H9 (cell line): ENCODE measurements at regions not wholly inside any gene's neighbourhood (a gene's known extent, or its start where the extent isn't known, plus 50 kb on each side); places are given as distances from the start of the nearest gene placed in this dataset.
"Not testable (repeated sequence)": the region's sequence is repeated elsewhere in the genome, so short reads cannot be mapped to it uniquely, and the experiment has no call there.

Source experiments
- DNase-seq: peaks from one replicate; pipeline ENCODE4 v3.0.0-alpha.2; 2017
- H2AFZ ChIP-seq: one replicate; pipeline ENCODE4 v1.6.1; 2013; ENCODE audit warnings: mild to moderate bottlenecking, low read length, control low read depth, moderate library complexity
- H2AK5ac ChIP-seq: 2 replicates; pipeline ENCODE4 v1.6.1; 2013; ENCODE audit warnings: low read length, control low read depth, mixed read lengths; ENCODE audit not compliant: insufficient read length
- H2BK120ac ChIP-seq: one replicate; pipeline ENCODE4 v1.6.1; 2013; ENCODE audit warnings: low read depth, mild to moderate bottlenecking, low read length, control low read depth, inconsistent platforms; ENCODE audit not compliant: poor library complexity, severe bottlenecking
- H2BK12ac ChIP-seq: 2 replicates; pipeline ENCODE4 v1.6.1; 2013; ENCODE audit warnings: low read length, control low read depth, mixed read lengths, low read depth; ENCODE audit not compliant: insufficient read length
- H2BK15ac ChIP-seq: 2 replicates; pipeline ENCODE4 v1.6.1; 2013; ENCODE audit warnings: low read depth, low read length, control low read depth
- H2BK20ac ChIP-seq: one replicate; pipeline ENCODE4 v1.6.1; 2013; ENCODE audit warnings: low read depth, mild to moderate bottlenecking, low read length, control low read depth, inconsistent platforms; ENCODE audit not compliant: poor library complexity, severe bottlenecking
- H2BK5ac ChIP-seq: 2 replicates; pipeline ENCODE4 v1.6.1; 2013; ENCODE audit warnings: low read length, control low read depth, mixed read lengths; ENCODE audit not compliant: insufficient read length
- H3K14ac ChIP-seq: 2 replicates; pipeline ENCODE4 v1.6.1; 2013; ENCODE audit warnings: low read length, control low read depth; ENCODE audit not compliant: insufficient read depth
- H3K18ac ChIP-seq: 2 replicates; pipeline ENCODE4 v1.6.1; 2013; ENCODE audit warnings: low read depth, mild to moderate bottlenecking, mixed read lengths, low read length, control low read depth; ENCODE audit not compliant: insufficient read length
- H3K23ac ChIP-seq: 2 replicates; pipeline ENCODE4 v1.6.1; 2013; ENCODE audit warnings: low read length, control low read depth, mixed read lengths, low read depth; ENCODE audit not compliant: insufficient read length
- H3K23me2 ChIP-seq: 2 replicates; pipeline ENCODE4 v1.6.1; 2013; ENCODE audit warnings: low read depth, mild to moderate bottlenecking, mixed read lengths, low read length, control low read depth; ENCODE audit not compliant: insufficient read length, poor library complexity, severe bottlenecking
- H3K27ac ChIP-seq: 2 replicates; pipeline ENCODE4 v1.5.1; 2013; ENCODE audit warnings: low read length, control low read depth, mixed read lengths, low read depth; ENCODE audit not compliant: insufficient read length
- H3K27me3 ChIP-seq: 2 replicates; pipeline ENCODE4 v1.6.1; 2013; ENCODE audit warnings: low read length, control low read depth, inconsistent platforms; ENCODE audit not compliant: insufficient read depth
- H3K4ac ChIP-seq: 2 replicates; pipeline ENCODE4 v1.6.1; 2013; ENCODE audit warnings: low read depth, mild to moderate bottlenecking, control low read depth, inconsistent platforms, low read length, moderate library complexity
- H3K4me1 ChIP-seq: 2 replicates; pipeline ENCODE4 v1.6.1; 2013; ENCODE audit warnings: low read length, control low read depth, inconsistent platforms; ENCODE audit not compliant: insufficient read depth
- H3K4me2 ChIP-seq: 2 replicates; pipeline ENCODE4 v1.6.1; 2013; ENCODE audit warnings: low read length, control low read depth, mixed read lengths; ENCODE audit not compliant: insufficient read length, insufficient read depth
- H3K56ac ChIP-seq: 2 replicates; pipeline ENCODE4 v1.6.1; 2013; ENCODE audit warnings: low read depth, mild to moderate bottlenecking, mixed read lengths, low read length, control low read depth; ENCODE audit not compliant: insufficient read length
- H3K79me1 ChIP-seq: 2 replicates; pipeline ENCODE4 v1.6.1; 2013; ENCODE audit warnings: low read depth, mild to moderate bottlenecking, moderate library complexity, low read length, control low read depth, inconsistent platforms; ENCODE audit not compliant: insufficient read depth, poor library complexity, severe bottlenecking
- H3K79me2 ChIP-seq: 2 replicates; pipeline ENCODE4 v1.6.1; 2013; ENCODE audit warnings: low read length, control low read depth, inconsistent platforms; ENCODE audit not compliant: insufficient read depth
- H3K9ac ChIP-seq: 2 replicates; pipeline ENCODE4 v1.6.1; 2013; ENCODE audit warnings: low read length, control low read depth, mixed read lengths; ENCODE audit not compliant: insufficient read length; ENCODE audit errors: extremely low read depth
- H3K9me3 ChIP-seq: one replicate; pipeline ENCODE4 v1.6.1; 2013; ENCODE audit warnings: low read depth, low read length, inconsistent platforms; ENCODE audit not compliant: control insufficient read depth
- H3T11ph ChIP-seq: one replicate; pipeline ENCODE4 v1.6.1; 2013; ENCODE audit warnings: mild to moderate bottlenecking, low read length, control low read depth, inconsistent platforms
- H4K20me1 ChIP-seq: one replicate; pipeline ENCODE4 v1.6.1; 2013; ENCODE audit not compliant: control insufficient read depth, insufficient read length, insufficient read depth
- H4K5ac ChIP-seq: 2 replicates; pipeline ENCODE4 v1.6.1; 2013; ENCODE audit warnings: low read depth, mild to moderate bottlenecking, mixed read lengths, low read length, control low read depth; ENCODE audit not compliant: insufficient read length
- H4K8ac ChIP-seq: replicated peaks from 2 replicates; pipeline ENCODE4 v1.6.1; 2013; ENCODE audit warnings: low read length, control low read depth, mixed read lengths, low read depth; ENCODE audit not compliant: insufficient read length
- H4K91ac ChIP-seq: 2 replicates; pipeline ENCODE4 v1.6.1; 2013; ENCODE audit warnings: low read depth, mild to moderate bottlenecking, moderate library complexity, mixed read lengths, low read length, control low read depth; ENCODE audit not compliant: insufficient read length
- H3K27ac Mint-ChIP-seq, 3 experiments: 2 replicates in 2 of 3; 3 replicates in 1 of 3; pipeline ENCODE4 v1.8.0; 2020 to 2021; ENCODE audit warnings: mixed read lengths in 3 of 3, mild to moderate bottlenecking in 1 of 3, moderate library complexity in 1 of 3
- H3K27me3 Mint-ChIP-seq: 2 replicates; pipeline ENCODE4 v1.8.0; 2021; ENCODE audit warnings: low read depth, mild to moderate bottlenecking, moderate library complexity, mixed read lengths
- H3K36me3 Mint-ChIP-seq, 3 experiments: 2 replicates in 2 of 3; 3 replicates in 1 of 3; pipeline ENCODE4 v1.8.0; 2020 to 2021; ENCODE audit warnings: low read depth in 3 of 3, mixed read lengths in 3 of 3; ENCODE audit not compliant: insufficient read depth in 1 of 3
- H3K4me1 Mint-ChIP-seq, 2 experiments: 2 replicates each; pipeline ENCODE4 v1.8.0; 2020; ENCODE audit warnings: mixed read lengths in 2 of 2
- H3K4me3 Mint-ChIP-seq, 2 experiments: 2 replicates in 1 of 2; 3 replicates in 1 of 2; pipeline ENCODE4 v1.8.0; 2020 to 2021; ENCODE audit warnings: mild to moderate bottlenecking in 2 of 2, mixed read lengths in 2 of 2, moderate library complexity in 1 of 2
- H3K9me3 Mint-ChIP-seq, 2 experiments: 2 replicates in 1 of 2; 3 replicates in 1 of 2; pipeline ENCODE4 v1.8.0; 2020; ENCODE audit warnings: mild to moderate bottlenecking in 2 of 2, mixed read lengths in 2 of 2, moderate library complexity in 1 of 2
- WGBS: extraction: QIAGEN DNeasy Blood & Tissue Kit; methylation state at CpG from one replicate; pipeline ENCODE4 v1.1.7; 2013; ENCODE audit warnings: missing lambda C conversion rate, low lambda C conversion rate, mixed read lengths; ENCODE audit not compliant: insufficient read length; ENCODE audit errors: extremely low coverage; 5-methylcytosine and 5-hydroxymethylcytosine counted together
- TF ChIP-seq, protein P1 (sequence below): fragments of 200-600 bp; sonication (generic); conservative IDR thresholded peaks from 3 replicates; pipeline ENCODE4 v1.8.0; 2021; ENCODE audit warnings: antibody characterized with exemption, mild to moderate bottlenecking

DNA sequence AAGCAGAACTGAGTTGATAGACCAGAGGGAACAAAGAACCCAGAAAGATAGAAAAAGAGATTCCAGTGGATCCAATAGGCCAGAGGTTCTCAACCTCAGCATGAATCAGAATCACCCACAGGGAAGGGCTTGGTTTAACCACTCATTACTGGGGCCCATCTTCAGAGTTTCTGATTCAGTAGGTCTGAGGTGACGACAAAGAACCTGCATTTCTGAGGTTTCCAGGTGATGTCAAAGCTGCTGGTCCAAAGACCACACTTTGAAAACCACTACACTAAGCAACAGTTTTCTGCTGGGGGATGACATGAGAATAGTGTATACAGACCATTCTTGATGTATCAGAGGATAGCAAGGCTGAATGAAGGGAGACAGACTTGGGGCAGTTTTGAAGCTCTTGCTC, 81.5 kb upstream of the FOXN2 start:
- H2AK5ac ChIP-seq: no peak overlapping the region
- no peaks in the 10 kb centered on the region for H3K79me1 ChIP-seq
- no peak overlapping the region for H2BK5ac ChIP-seq
- Mint-ChIP-seq H3K9me3 (no peaks in the 10 kb centered on the region), H3K27ac (no peak overlapping the region), H3K27me3 (no peaks in the 10 kb centered on the region), H3K36me3 (no peaks in the 10 kb centered on the region), H3K4me3 (no peak overlapping the region), H3K4me1 (no peaks in the 10 kb centered on the region)
- no peak overlapping the region for H2BK120ac ChIP-seq
- no peak overlapping the region for H4K91ac ChIP-seq
- WGBS: no CpG with 5 or more reads among the region's 1 CpG
- no peak overlapping the region for H2AFZ ChIP-seq
- no peak overlapping the region for H2BK20ac ChIP-seq
- H4K5ac ChIP-seq: no peak overlapping the region
- no peak overlapping the region for H2BK15ac ChIP-seq
- H3K56ac ChIP-seq: no peak overlapping the region
- no peaks in the 10 kb centered on the region for H3K27me3 ChIP-seq
- no peak overlapping the region for H4K8ac ChIP-seq
- no peak overlapping the region for H2BK12ac ChIP-seq
- H4K20me1 ChIP-seq: no peaks in the 10 kb centered on the region
- H3K9me3 ChIP-seq: no peaks in the 10 kb centered on the region
- no peak overlapping the region for H3K4ac ChIP-seq
- no peak overlapping the region for H3K23ac ChIP-seq
- no peak overlapping the region for H3K18ac ChIP-seq
- no peak overlapping the region for H3K14ac ChIP-seq
- no peak for DNase-seq
- TF ChIP-seq, protein P1, sequence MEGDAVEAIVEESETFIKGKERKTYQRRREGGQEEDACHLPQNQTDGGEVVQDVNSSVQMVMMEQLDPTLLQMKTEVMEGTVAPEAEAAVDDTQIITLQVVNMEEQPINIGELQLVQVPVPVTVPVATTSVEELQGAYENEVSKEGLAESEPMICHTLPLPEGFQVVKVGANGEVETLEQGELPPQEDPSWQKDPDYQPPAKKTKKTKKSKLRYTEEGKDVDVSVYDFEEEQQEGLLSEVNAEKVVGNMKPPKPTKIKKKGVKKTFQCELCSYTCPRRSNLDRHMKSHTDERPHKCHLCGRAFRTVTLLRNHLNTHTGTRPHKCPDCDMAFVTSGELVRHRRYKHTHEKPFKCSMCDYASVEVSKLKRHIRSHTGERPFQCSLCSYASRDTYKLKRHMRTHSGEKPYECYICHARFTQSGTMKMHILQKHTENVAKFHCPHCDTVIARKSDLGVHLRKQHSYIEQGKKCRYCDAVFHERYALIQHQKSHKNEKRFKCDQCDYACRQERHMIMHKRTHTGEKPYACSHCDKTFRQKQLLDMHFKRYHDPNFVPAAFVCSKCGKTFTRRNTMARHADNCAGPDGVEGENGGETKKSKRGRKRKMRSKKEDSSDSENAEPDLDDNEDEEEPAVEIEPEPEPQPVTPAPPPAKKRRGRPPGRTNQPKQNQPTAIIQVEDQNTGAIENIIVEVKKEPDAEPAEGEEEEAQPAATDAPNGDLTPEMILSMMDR: no peak
- H3K4me1 ChIP-seq: no peaks in the 10 kb centered on the region
- H3K9ac ChIP-seq: no peak overlapping the region
- H3K4me2 ChIP-seq: no peak overlapping the region
- H3K23me2 ChIP-seq: no peaks in the 10 kb centered on the region
- H3K27ac ChIP-seq: no peak overlapping the region
- no peak overlapping the region for H3T11ph ChIP-seq
- H3K79me2 ChIP-seq: no peaks in the 10 kb centered on the region

DNA sequence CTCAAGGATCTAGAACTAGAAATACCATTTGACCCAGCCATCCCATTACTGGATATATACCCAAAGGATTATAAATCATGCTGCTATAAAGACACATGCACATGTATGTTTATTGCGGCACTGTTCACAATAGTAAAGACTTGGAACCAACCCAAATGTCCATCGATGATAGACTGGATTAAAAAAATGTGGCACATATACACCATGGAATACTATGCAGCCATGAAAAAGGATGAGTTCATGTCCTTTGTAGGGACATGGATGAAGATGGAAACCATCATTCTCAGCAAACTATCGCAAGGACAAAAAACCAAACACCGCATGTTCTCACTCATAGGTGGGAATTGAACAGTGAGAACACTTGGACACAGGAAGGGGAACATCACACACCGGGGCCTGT, 80.7 kb upstream of the FOXN2 start:
- H4K20me1 ChIP-seq, H3K9ac ChIP-seq, H3K27me3 ChIP-seq, H2BK5ac ChIP-seq, H4K91ac ChIP-seq, H3K56ac ChIP-seq, H3K4me1 Mint-ChIP-seq, H3T11ph ChIP-seq, H3K36me3 Mint-ChIP-seq, H3K23ac ChIP-seq, H2BK12ac ChIP-seq, H2AFZ ChIP-seq, H2AK5ac ChIP-seq, H3K4me2 ChIP-seq, H3K27me3 Mint-ChIP-seq, H4K5ac ChIP-seq, H3K9me3 ChIP-seq, H3K14ac ChIP-seq, H3K79me2 ChIP-seq, H2BK20ac ChIP-seq, H3K79me1 ChIP-seq, H3K27ac ChIP-seq, H4K8ac ChIP-seq, DNase-seq, H2BK120ac ChIP-seq, H3K4me3 Mint-ChIP-seq, H3K18ac ChIP-seq, H3K27ac Mint-ChIP-seq, H3K4ac ChIP-seq, H3K23me2 ChIP-seq, H2BK15ac ChIP-seq, H3K4me1 ChIP-seq, H3K9me3 Mint-ChIP-seq: not testable (repeated sequence)
- no CpG with 5 or more reads among the region's 5 CpGs for WGBS
